ENCODE measurements at regions not wholly inside any gene's neighbourhood (a gene's known extent, or its start where the extent isn't known, plus 50 kb on each side); places are given as distances from the start of the nearest gene placed in this dataset.

GRCh38 chr20:60125513-60125912 is 167.3 kb downstream of the CDH26 start:
- TF ChIP-seq TAF1 (IDR thresholded peaks at IDR 0.05; ENCODE audit: low read depth, low read length): no peak
- TF ChIP-seq POLR2AphosphoS5 (IDR thresholded peaks at IDR 0.05; ENCODE audit: low read depth, low read length): no peak
- no peak for TF ChIP-seq POLR2A (IDR thresholded peaks at IDR 0.05; ENCODE audit: low read depth, low read length)
- no peak for TF ChIP-seq POU2F2 (IDR thresholded peaks at IDR 0.05; ENCODE audit: low read depth, low read length)

All from GM12891 (cell line).